Panc1 (cell line): ENCODE measurements at regions not wholly inside any gene's neighbourhood (a gene's known extent, or its start where the extent isn't known, plus 50 kb on each side); places are given as distances from the start of the nearest gene placed in this dataset.

ENCODE experiments used
- TCF7L2 ChIP-seq: IDR thresholded peaks from 2 replicates; pipeline ENCODE4 v1.6.1; 2011; ENCODE audit warnings: mild to moderate bottlenecking, low read depth, low read length, inconsistent platforms
- TF ChIP-seq, protein P1 (sequence below): fragments of 450-650 bp; IDR thresholded peaks from 2 replicates; pipeline ENCODE4 v1.5.1; 2017; ENCODE audit warnings: mild to moderate bottlenecking

DNA sequence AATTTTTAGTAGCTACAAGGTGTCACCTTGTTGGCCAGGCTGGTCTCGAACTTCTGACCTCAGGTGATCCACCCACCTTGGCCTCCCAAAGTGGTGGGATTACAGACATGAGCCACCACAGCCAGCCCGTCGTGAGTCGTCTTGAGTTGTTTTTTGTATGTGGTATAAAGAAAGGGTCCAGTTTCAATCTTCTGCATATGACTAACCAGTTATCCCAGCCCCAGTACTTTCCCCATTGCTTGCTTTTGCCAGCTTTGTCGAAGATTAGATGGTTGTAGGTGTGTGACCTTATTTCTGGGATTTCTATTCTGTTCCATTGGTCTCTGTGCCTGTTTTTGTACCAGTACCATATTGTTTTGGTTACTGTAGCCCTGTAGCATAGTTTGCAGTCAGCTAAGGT lies 105.9 kb downstream of the OR13H1 start:
- TF ChIP-seq, protein P1, sequence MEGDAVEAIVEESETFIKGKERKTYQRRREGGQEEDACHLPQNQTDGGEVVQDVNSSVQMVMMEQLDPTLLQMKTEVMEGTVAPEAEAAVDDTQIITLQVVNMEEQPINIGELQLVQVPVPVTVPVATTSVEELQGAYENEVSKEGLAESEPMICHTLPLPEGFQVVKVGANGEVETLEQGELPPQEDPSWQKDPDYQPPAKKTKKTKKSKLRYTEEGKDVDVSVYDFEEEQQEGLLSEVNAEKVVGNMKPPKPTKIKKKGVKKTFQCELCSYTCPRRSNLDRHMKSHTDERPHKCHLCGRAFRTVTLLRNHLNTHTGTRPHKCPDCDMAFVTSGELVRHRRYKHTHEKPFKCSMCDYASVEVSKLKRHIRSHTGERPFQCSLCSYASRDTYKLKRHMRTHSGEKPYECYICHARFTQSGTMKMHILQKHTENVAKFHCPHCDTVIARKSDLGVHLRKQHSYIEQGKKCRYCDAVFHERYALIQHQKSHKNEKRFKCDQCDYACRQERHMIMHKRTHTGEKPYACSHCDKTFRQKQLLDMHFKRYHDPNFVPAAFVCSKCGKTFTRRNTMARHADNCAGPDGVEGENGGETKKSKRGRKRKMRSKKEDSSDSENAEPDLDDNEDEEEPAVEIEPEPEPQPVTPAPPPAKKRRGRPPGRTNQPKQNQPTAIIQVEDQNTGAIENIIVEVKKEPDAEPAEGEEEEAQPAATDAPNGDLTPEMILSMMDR = no peak
- TF ChIP-seq TCF7L2 = no peak
